ENCODE measurements at regions not wholly inside any gene's neighbourhood (a gene's known extent, or its start where the extent isn't known, plus 50 kb on each side); places are given as distances from the start of the nearest gene placed in this dataset.
"Not testable (repeated sequence)": the region's sequence is repeated elsewhere in the genome, so short reads cannot be mapped to it uniquely, and the experiment has no call there.

- no peak overlapping the region for H3K4me3 Mint-ChIP-seq (ENCODE audit: unreplicated experiment)
- no peak for DNase-seq (ENCODE audit: low spot score)
- H3K27me3 Mint-ChIP-seq (ENCODE audit: unreplicated experiment) = peaks cover 6% of the 10 kb centered on the region
Measured at GRCh38 chr19:30066781-30067759, 125.0 kb downstream of the URI1 start.

GRCh38 chr19:30067956-30068506, 126.0 kb downstream of the URI1 start:
- H3K4me3 Mint-ChIP-seq (ENCODE audit: unreplicated experiment); DNase-seq (ENCODE audit: low spot score); H3K9me3 Mint-ChIP-seq (ENCODE audit: unreplicated experiment); H3K27ac Mint-ChIP-seq (ENCODE audit: unreplicated experiment); H3K4me1 Mint-ChIP-seq (ENCODE audit: unreplicated experiment); H3K27me3 Mint-ChIP-seq (ENCODE audit: unreplicated experiment); H3K36me3 Mint-ChIP-seq (ENCODE audit: low read depth, unreplicated experiment): not testable (repeated sequence)

More at GRCh38 chr19:30066781-30067759, 125.0 kb downstream of the URI1 start:
- Mint-ChIP-seq H3K27ac (ENCODE audit: unreplicated experiment) (no peak overlapping the region), H3K9me3 (ENCODE audit: unreplicated experiment) (no peaks in the 10 kb centered on the region), H3K4me1 (ENCODE audit: unreplicated experiment) (peaks cover 3% of the 10 kb centered on the region), H3K36me3 (ENCODE audit: low read depth, unreplicated experiment) (no peaks in the 10 kb centered on the region)
- no peak for TF ChIP-seq CTCF (IDR thresholded peaks at IDR 0.05; ENCODE audit: unreplicated experiment)

- no peak overlapping the region for H3K4me3 Mint-ChIP-seq (ENCODE audit: unreplicated experiment)
- H3K27me3 Mint-ChIP-seq (ENCODE audit: unreplicated experiment) = peaks cover 6% of the 10 kb centered on the region
- no peak for TF ChIP-seq CTCF (IDR thresholded peaks at IDR 0.05; ENCODE audit: unreplicated experiment)
- H3K27ac Mint-ChIP-seq (ENCODE audit: unreplicated experiment) = peak overlapping the region; percentile 2
- no peaks in the 10 kb centered on the region for H3K9me3 Mint-ChIP-seq (ENCODE audit: unreplicated experiment)
- H3K36me3 Mint-ChIP-seq (ENCODE audit: low read depth, unreplicated experiment) = no peaks in the 10 kb centered on the region
- DNase-seq (ENCODE audit: low spot score) = no peak
- peaks cover 3% of the 10 kb centered on the region for H3K4me1 Mint-ChIP-seq (ENCODE audit: unreplicated experiment)
Measured at GRCh38 chr19:30068528-30069395, 126.7 kb downstream of the URI1 start.

- Mint-ChIP-seq H3K4me1 (ENCODE audit: unreplicated experiment) (peaks cover 3% of the 10 kb centered on the region), H3K27me3 (ENCODE audit: unreplicated experiment) (peaks cover 6% of the 10 kb centered on the region), H3K4me3 (ENCODE audit: unreplicated experiment) (no peak overlapping the region), H3K36me3 (ENCODE audit: low read depth, unreplicated experiment) (no peaks in the 10 kb centered on the region), H3K27ac (ENCODE audit: unreplicated experiment) (no peak overlapping the region), H3K9me3 (ENCODE audit: unreplicated experiment) (no peaks in the 10 kb centered on the region)
- no peak for DNase-seq (ENCODE audit: low spot score)
- no peak for TF ChIP-seq CTCF (IDR thresholded peaks at IDR 0.05; ENCODE audit: unreplicated experiment)
Measured at GRCh38 chr19:30069535-30070197, 127.6 kb downstream of the URI1 start.
